Cardiac fibroblast (primary cell): ENCODE measurements at regions not wholly inside any gene's neighbourhood (a gene's known extent, or its start where the extent isn't known, plus 50 kb on each side); places are given as distances from the start of the nearest gene placed in this dataset.

Experiments
- DNase-seq, 2 donors: peaks; one replicate each; pipeline versions ENCODE4 v3.0.0 to v3.0.0-alpha.2; 2010; ENCODE audit warnings: low read depth in 2 of 2
- H3K4me3 ChIP-seq, 2 donors: replicated peaks in 1 of 2; 1 replicate in 1 of 2; 2 replicates in 1 of 2; pipeline ENCODE4 v1.5.1; 2011; ENCODE audit warnings: low read depth in 2 of 2, low read length in 2 of 2, mild to moderate bottlenecking in 2 of 2, moderate library complexity in 1 of 2
- CTCF ChIP-seq: IDR thresholded peaks from one replicate; pipeline ENCODE4 v1.5.1; 2011; ENCODE audit warnings: low read depth, mild to moderate bottlenecking, low read length, inconsistent platforms

DNA sequence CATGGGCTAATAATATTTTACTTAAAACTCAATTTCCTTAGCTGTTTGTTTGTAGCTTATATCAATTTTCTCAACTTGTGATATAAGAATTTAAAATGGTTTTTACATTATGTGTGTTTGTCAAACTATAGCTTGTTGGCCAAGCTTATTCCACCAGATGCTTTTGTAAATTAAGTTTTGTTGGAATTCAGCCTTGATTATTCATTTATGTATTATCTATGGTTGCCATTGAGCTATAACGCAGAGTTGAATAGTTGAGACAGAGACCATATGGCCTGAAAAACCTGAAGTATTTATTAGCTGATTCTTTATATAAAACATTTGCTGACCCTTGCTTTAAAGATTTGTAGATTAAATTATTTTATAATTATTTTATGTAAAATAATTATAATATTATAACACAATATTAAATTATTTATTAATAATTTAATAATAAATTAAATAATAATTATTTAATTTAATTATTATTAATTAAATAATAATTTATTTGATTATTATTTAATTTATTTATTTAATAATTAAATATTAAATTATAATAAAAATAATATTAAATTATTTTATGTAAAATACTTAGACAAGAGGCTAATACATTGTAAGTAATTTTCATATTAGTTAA, 779.6 kb upstream of the NECTIN3 start:
- no peak for TF ChIP-seq CTCF
- H3K4me3 ChIP-seq: no peak overlapping the region
- DNase-seq: no peak

- peak in 1 of 2 donors; percentile 9 for DNase-seq
- TF ChIP-seq CTCF: no peak
- no peak overlapping the region for H3K4me3 ChIP-seq
Observed at GRCh38 chr3:110293660-110294059, 778.0 kb upstream of the NECTIN3 start.

DNA sequence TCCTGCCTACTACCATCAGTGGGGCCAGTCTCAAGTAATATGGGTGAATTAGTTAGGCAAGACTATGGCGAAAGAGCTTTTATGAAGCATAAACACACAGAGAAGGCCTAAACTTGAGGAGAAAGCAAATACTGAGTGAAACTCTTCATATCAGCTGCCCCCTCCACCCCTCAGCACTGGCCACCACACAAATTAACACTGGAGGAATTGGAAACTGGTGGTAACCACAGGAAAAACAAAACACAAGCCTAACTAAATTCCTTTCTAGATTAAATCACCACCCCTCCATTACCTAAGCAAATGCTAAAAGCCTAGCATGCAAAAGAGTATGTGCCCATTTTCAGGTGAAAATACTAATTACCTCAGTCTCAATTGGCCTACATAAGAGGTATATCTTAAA, 774.7 kb upstream of the NECTIN3 start:
- DNase-seq: peak in 1 of 2 donors; percentile 0
- no peak for TF ChIP-seq CTCF

GRCh38 chr3:110301781-110302180, 769.8 kb upstream of the NECTIN3 start:
- TF ChIP-seq CTCF: no peak
- no peak for DNase-seq
- H3K4me3 ChIP-seq: no peak overlapping the region

More for the DNA sequence above, 774.7 kb upstream of the NECTIN3 start:
- no peak overlapping the region for H3K4me3 ChIP-seq

- no peak for TF ChIP-seq CTCF
- DNase-seq: no peak
- H3K4me3 ChIP-seq: no peak overlapping the region
Observed at GRCh38 chr3:110307065-110307809, 764.4 kb upstream of the NECTIN3 start.

DNA sequence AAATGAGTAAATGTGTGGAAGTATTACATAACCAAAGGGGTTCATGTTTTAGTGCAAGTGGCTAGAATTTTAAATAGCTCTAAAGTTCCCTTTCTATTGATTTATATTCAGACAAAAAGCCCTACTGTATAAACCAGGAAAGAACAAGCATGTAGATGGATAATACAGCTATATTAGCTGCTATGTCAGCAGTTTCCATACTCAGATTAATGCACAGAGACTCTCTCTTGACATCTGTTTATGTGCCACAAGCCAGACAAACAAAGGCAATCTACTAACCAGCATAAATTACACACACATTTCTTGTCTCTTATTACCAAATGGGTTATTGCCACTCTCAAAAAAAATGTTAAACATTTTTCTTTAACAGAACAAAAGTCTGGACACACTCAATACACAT, 760.1 kb upstream of the NECTIN3 start:
- no peak overlapping the region for H3K4me3 ChIP-seq
- TF ChIP-seq CTCF: no peak
- no peak for DNase-seq
